Upper lobe of right lung (tissue), 1 donor: ENCODE measurements at regions not wholly inside any gene's neighbourhood (a gene's known extent, or its start where the extent isn't known, plus 50 kb on each side); places are given as distances from the start of the nearest gene placed in this dataset.

Source experiments
- ATAC-seq: fragments of 200-7000 bp; cut with Tn5 transposase; one replicate; pipeline ENCODE4 v1.9.1; 2020; ENCODE audit warnings: mild to moderate bottlenecking, moderate library complexity
- DNase-seq: peaks from one replicate; pipeline ENCODE4 v3.0.0-alpha.2; 2020
- H3K27ac ChIP-seq: fragments of 200-600 bp; one replicate; pipeline ENCODE4 v1.8.0; 2022
- H3K27me3 ChIP-seq: fragments of 200-600 bp; one replicate; pipeline ENCODE4 v1.8.0; 2022; ENCODE audit warnings: mild to moderate bottlenecking
- H3K36me3 ChIP-seq: fragments of 200-600 bp; one replicate; pipeline ENCODE4 v1.8.0; 2022
- H3K4me1 ChIP-seq: fragments of 200-600 bp; one replicate; pipeline ENCODE4 v1.8.0; 2022
- H3K4me3 ChIP-seq: fragments of 200-600 bp; one replicate; pipeline ENCODE4 v1.8.0; 2022; ENCODE audit warnings: mild to moderate bottlenecking
- H3K9me3 ChIP-seq: fragments of 200-600 bp; one replicate; pipeline ENCODE4 v1.8.0; 2022
- intact Hi-C: fragments of 100-400 bp; cut with DNase I; formaldehyde crosslinking; loops from one replicate; pipeline ENCODE4 v1.11.0; 2022
- TF ChIP-seq, protein P1 (sequence below): fragments of 200-600 bp; IDR thresholded peaks from one replicate; pipeline ENCODE4 v1.8.0; 2022; ENCODE audit warnings: antibody characterized with exemption
- donor health status: DM: no; HTN: yes; CAD: no; lungs with severe emphysema.

DNA sequence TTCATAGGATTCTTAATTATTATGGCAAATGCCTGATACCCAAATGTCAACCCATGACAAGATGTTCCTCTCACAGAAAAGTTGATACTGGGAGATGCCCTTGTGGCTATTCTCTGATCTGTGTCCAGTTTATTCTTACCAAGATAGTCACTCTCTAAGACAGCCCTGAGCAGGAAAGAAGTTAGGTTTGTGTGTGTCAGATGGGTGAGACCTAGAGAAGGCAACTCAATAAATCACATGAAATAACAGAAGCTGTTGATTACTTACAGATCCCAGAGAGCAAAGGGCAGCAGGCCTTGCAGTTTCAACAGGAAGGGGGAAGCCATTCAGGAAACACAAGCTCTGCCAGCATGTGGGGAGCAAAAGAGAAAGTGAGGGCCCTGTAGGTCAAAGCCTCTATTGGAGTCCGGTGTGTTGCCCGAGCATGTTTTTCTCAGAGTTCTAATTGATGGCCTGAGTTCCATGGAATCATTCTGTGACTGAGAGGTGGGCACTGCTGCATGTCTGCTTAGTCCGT, 1193.7 kb upstream of the CDH18 start:
- intact Hi-C loops, result no loop called here
- Histone ChIP-seq H3K9me3 (no peaks in the 10 kb centered on the region), H3K4me3 (no peak overlapping the region), H3K27ac (no peak overlapping the region), H3K36me3 (no peaks in the 10 kb centered on the region), H3K27me3 (no peaks in the 10 kb centered on the region), H3K4me1 (no peaks in the 10 kb centered on the region)
- ATAC-seq (no peak), DNase-seq (no peak)
- TF ChIP-seq, protein P1, sequence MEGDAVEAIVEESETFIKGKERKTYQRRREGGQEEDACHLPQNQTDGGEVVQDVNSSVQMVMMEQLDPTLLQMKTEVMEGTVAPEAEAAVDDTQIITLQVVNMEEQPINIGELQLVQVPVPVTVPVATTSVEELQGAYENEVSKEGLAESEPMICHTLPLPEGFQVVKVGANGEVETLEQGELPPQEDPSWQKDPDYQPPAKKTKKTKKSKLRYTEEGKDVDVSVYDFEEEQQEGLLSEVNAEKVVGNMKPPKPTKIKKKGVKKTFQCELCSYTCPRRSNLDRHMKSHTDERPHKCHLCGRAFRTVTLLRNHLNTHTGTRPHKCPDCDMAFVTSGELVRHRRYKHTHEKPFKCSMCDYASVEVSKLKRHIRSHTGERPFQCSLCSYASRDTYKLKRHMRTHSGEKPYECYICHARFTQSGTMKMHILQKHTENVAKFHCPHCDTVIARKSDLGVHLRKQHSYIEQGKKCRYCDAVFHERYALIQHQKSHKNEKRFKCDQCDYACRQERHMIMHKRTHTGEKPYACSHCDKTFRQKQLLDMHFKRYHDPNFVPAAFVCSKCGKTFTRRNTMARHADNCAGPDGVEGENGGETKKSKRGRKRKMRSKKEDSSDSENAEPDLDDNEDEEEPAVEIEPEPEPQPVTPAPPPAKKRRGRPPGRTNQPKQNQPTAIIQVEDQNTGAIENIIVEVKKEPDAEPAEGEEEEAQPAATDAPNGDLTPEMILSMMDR, result no peak

DNA sequence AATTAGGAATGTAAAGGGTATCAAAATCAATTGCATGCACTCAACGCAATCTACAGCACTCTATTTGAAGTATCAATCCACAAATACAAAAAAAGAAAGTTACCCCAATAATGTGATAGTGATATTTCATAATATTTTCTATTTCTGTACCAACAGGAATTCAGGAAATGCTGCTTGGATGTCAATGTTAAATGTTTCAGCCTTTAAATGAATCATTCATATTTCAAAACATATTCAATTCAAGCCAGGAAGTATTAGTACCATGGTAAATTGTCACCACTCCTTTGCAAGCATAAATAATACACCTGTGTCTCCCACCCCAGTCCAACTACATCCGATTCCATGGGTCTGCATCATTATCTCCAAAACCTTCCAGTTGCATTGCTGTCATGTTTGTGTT, 1185.5 kb upstream of the CDH18 start:
- DNase-seq (no peak), ATAC-seq (no peak)
- Histone ChIP-seq H3K4me3 (no peak overlapping the region), H3K27ac (no peak overlapping the region), H3K4me1 (no peaks in the 10 kb centered on the region), H3K9me3 (no peaks in the 10 kb centered on the region), H3K27me3 (no peaks in the 10 kb centered on the region), H3K36me3 (no peaks in the 10 kb centered on the region)
- intact Hi-C loops, result no loop called here
- TF ChIP-seq, protein P1, result no peak

DNA sequence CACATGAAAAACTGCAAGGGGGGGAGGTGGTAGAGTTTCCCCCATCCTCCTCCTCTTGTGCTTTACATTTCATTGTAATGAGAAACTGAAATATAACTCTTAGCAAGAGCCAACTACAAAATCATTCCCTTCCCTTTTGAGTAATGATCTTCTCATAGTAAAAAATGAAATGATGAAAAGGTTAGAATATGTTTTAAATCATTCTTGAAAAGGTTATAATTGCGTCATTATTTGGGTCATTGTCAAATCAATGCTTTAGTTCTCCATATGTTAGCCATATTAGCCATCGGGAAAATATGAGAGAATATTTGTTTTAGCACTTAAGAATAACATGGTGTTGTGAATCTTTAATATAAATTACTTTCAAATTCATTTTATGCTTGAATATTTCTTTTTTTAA, 1185.0 kb upstream of the CDH18 start:
- Histone ChIP-seq H3K4me1 (no peaks in the 10 kb centered on the region), H3K4me3 (no peak overlapping the region), H3K9me3 (no peaks in the 10 kb centered on the region), H3K36me3 (no peaks in the 10 kb centered on the region), H3K27me3 (no peaks in the 10 kb centered on the region), H3K27ac (no peak overlapping the region)
- TF ChIP-seq, protein P1, result no peak
- no peak for ATAC-seq
- no peak for DNase-seq
- intact Hi-C loops, result no loop called here

DNA sequence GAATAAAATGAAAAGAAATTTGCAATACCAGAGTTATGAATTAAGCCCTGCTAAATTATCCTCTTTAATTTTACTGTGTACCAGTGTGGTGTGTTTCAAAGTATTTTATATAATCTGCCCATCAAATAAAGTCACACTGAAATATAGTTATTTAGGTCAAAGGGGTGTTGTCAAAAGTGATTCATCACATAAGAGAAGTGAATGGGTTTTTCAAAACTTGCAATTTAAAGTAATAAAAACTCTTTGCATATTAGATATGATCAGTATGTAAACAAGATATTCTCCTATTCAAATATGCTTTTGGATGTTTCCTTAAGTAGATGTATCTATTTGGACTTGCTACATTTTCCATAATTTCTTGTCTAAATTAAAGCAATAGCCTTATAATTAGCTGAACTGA, 1183.0 kb upstream of the CDH18 start:
- no peak overlapping the region for H3K27ac ChIP-seq
- H3K4me3 ChIP-seq, result no peak overlapping the region
- no peaks in the 10 kb centered on the region for H3K27me3 ChIP-seq
- no peaks in the 10 kb centered on the region for H3K36me3 ChIP-seq
- TF ChIP-seq, protein P1, result no peak
- intact Hi-C loops, result no loop called here
- no peaks in the 10 kb centered on the region for H3K4me1 ChIP-seq
- ATAC-seq (no peak), DNase-seq (no peak)
- no peaks in the 10 kb centered on the region for H3K9me3 ChIP-seq

DNA sequence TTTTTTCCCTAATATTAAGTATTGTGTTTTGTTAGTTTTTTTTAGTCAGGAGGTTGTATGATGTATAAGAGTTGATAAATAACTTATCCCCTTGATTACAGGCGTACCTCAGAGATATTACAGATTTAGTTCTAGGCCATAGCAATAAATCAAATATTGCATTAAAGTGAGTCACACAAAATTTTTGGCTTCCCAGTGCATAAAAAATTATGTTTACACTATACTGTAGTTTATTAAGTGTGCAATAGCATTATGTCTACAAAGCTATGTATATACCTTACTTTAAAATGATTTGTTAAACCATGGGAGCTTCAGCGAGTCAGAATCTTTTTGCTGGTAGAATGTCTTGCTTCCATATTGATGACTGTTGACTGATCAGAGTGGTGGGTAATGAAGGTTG, 1180.6 kb upstream of the CDH18 start:
- DNase-seq (no peak), ATAC-seq (no peak)
- H3K27me3 ChIP-seq, result no peaks in the 10 kb centered on the region
- no peaks in the 10 kb centered on the region for H3K4me1 ChIP-seq
- H3K4me3 ChIP-seq, result no peak overlapping the region
- intact Hi-C loops, result no loop called here
- no peak overlapping the region for H3K27ac ChIP-seq
- TF ChIP-seq, protein P1, result no peak
- no peaks in the 10 kb centered on the region for H3K9me3 ChIP-seq
- no peaks in the 10 kb centered on the region for H3K36me3 ChIP-seq

DNA sequence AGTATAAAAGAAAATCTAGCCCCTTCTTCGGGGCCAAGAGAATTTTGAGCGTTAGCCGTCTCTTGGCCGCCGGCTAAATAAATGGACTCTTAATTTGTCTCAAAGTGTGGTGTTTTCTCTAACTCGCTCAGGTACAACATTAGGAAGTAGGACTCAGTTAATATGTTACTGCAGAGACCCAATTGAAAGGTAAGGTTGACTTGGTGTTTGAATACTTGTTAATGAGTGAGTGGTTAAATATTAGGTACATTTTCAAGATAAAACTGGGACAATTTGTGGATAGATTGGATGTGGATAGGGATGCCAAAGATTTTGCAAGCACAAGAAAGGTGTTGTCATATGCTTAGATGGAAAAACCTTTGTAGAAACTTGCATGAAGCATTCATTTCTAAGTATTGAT, 1177.3 kb upstream of the CDH18 start:
- DNase-seq (no peak), ATAC-seq (no peak)
- Histone ChIP-seq H3K27ac (no peak overlapping the region), H3K4me3 (no peak overlapping the region), H3K27me3 (no peaks in the 10 kb centered on the region), H3K9me3 (no peaks in the 10 kb centered on the region), H3K36me3 (no peaks in the 10 kb centered on the region), H3K4me1 (no peaks in the 10 kb centered on the region)
- TF ChIP-seq, protein P1, result no peak
- intact Hi-C loops, result no loop called here
